Islet precursor cell (in vitro differentiated cells): ENCODE measurements at regions not wholly inside any gene's neighbourhood (a gene's known extent, or its start where the extent isn't known, plus 50 kb on each side); places are given as distances from the start of the nearest gene placed in this dataset.

ENCODE experiments used
- DNase-seq: peaks from one replicate; pipeline ENCODE4 v3.0.0-alpha.2; 2018

DNA sequence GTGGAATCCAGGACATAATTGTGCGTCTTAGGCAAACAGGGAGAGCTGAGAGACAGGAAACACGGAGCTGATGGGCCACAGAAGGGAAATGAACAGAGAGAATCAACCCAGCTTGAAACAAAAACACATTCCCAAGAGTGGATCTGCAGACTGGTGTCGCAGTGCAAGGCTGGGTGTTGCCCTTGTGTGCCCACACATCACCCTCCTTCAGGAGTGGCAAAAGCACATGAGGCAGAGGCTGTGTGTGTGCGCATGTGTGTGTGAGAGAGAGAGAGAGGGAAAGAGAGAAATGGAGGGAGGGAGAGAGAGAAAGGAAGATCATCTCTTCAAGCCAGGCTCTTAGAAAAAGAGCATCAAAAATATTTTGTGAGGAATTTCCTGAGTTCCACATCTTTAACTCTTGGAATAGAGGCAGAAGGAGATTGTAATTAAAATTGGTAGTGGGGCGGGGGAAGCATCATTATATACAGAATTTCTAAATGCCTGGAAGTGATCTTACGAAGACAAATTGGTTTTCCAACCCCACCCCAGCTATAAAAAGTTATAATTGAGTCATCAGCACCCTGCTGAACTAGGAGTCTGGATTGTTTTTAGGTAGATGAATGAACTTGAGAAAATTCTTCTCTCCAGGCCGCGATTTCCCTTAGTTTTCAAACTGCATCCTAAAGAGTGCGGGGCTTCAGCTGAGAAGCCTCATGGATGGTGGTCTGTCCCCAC is 480.7 kb downstream of the NPHP4 start:
- DNase-seq, result no peak

DNA sequence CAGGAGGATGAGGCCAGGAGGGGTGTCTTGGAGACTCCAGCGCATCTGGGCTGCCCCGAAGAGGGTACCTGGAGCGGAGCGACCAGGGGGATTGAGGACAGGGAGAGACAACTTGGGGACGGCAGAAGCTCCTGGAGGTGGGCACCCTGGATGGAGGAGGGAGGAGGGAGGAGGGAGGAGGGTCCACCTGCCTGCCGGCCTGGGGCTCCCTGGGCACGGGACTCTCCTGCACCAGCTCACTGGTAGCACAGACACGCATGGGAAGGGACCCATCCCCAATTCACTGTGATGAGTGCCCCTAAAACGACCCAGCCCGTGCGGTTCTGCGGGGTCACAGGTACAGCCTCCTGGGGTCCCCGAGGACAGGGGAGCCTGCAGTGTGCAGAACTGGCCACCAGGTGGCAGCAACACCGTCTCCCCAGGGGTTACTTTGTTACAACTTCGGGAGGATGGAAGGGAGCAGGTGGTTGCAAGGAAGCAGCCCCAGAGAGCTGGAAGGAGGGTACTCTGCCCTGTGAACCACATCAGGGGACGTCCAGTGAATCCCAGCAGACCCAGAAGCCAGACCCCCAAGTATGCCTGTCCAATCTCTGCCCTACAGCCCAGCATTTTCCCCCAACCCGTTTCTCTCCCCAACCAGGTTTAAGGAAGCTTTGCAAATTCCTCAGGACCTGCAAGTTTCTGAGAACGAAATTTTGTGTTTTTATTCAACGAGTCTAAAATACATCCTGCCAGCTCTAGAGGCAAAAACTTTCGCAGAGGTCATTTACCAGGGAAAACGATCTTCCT is 482.4 kb downstream of the NPHP4 start:
- DNase-seq, result peak; percentile 68

DNA sequence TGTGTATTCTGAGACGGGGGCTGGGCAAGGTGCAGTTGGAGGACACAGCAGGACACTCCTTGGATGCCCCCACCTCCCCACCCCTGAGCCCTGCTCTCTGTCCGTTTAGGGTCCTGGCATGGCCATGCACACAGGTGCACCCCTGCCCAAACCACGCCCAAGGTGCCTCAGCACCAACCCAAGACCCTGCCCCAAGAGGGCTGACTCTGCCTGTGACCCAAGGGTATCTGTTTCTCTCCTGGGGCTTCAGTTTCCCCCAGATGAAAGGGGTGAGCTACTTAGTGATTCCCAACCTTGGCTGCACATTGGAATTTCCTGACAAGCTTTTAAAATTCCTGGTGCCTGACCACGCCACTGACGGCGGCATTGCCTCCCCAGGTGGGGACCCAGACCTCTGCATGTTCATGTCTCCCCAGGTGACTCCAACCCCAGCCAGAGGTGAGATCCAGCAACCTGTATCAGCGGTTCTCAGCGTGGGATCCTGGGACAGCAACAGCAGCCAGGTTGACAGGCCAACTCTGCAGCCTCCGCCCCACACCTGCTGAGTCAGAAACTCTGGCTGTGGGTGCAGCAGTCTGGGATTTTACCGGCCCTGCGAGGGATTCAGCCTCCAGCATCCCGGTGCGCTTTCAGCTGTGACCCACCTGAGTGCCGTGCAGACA is 483.4 kb downstream of the NPHP4 start:
- DNase-seq, result peak; percentile 76

DNA sequence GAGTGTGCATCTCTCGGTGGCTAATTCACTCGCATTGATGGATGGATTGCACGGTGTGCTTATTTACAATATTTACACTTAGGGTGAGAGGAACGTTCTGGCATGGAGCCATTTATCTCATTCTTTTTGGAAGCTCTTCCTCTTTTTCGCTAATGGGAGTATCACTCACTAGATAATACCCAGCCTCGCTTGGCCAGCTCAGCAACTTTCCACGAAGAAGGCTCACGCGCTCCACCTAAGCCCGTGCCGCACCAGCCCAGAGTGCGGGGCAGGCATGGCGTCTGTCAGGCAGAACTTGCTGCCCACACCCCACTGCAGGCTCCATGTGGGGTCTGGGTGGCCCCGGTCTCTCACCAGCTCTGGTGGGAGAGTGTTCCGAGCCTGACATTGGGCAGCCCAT is 484.9 kb downstream of the NPHP4 start:
- no peak for DNase-seq

DNA sequence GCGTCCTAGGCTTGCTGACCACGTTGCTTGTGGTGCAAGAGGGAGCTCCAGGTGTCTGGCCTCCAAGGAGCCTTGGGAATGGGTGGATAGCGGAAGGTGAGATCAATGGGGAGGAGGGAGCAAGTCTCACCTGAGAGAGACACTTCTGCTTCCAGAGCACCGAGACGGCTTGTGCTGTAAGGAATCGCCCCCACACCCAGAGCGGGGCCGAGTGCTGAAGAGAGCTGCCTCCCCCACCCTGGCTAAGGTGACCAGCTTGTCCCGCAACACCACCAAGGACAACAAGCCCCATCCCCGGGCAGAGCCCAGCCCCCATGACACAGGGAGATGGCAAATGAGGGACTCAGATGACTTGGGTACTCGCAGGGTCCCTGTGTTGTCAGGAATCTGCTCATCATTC is 485.6 kb downstream of the NPHP4 start:
- DNase-seq, result no peak

DNA sequence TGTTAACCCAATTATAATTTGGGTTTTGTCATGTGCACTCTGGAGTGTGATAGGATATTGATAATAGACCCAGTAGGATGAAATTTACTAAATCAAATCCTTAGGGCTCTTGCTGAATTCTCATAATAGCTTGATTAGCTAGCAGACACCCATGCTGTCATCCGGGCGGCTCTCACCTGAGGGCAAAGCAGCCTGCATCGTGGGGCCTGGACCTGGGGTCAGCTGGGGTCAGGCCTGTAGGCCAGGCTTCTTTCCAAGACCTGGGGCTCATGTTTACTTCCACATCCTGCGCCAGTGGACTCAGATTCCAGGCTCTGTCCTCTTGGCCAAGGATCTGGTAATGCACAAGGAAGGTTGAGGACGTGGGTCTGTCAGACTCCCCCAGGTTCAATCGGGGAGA is 486.3 kb downstream of the NPHP4 start:
- no peak for DNase-seq

DNA sequence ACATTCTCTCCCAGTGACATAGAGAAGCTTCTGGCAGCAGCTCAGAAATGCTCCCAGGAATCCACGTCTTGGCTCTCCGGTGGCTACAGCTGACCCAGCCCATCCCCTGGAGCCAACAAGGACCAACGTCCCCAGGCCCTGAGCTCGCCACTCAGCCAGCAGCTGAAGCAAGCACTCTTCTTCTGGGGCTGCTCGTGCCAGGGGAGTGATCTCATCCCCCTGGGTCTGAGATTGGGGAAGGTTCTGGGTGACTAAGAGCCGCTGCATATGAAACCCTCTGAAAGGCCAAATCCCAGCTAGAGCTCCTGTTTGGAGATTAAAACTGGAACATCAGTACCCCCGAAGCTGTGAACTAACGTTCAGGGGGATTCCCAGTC is 487.9 kb downstream of the NPHP4 start:
- no peak for DNase-seq

DNA sequence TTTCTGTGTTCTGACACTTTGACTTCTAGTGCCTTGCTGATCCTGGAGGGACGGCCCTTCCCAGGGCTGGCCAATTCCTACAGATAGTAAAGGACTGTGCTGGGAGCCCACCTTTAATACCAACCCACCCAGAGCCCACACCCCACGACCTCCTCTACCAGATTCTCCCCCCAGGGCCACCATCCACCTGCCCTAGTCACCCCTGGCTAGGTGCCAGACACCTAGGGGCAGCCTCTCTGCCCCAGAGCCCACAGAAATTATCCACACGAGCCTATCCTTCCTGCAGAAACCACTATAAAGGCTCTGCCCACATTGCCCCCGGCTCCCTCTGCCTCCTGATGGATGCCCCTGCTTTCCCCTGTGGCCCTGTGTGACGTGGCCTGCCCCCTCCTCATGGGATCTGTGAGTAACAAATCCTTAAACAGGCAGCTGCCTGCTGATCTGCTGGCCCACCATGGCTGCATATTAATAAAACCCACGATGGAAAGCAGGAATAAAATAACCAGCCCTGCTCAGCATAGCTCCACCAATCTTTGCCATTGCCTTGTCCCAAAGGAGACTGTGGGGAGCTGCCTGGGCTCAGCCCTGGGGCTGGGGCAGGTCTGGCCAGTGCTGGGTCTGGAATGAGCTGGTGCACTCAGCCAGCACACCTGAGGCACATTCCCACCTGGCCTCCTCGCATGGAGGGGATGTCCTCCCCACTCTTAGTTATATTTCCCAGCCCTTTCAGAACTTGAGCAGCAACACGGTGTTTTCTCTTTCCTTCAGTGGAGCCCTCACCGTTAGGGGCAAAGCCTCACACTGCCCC is 488.5 kb downstream of the NPHP4 start:
- no peak for DNase-seq

DNA sequence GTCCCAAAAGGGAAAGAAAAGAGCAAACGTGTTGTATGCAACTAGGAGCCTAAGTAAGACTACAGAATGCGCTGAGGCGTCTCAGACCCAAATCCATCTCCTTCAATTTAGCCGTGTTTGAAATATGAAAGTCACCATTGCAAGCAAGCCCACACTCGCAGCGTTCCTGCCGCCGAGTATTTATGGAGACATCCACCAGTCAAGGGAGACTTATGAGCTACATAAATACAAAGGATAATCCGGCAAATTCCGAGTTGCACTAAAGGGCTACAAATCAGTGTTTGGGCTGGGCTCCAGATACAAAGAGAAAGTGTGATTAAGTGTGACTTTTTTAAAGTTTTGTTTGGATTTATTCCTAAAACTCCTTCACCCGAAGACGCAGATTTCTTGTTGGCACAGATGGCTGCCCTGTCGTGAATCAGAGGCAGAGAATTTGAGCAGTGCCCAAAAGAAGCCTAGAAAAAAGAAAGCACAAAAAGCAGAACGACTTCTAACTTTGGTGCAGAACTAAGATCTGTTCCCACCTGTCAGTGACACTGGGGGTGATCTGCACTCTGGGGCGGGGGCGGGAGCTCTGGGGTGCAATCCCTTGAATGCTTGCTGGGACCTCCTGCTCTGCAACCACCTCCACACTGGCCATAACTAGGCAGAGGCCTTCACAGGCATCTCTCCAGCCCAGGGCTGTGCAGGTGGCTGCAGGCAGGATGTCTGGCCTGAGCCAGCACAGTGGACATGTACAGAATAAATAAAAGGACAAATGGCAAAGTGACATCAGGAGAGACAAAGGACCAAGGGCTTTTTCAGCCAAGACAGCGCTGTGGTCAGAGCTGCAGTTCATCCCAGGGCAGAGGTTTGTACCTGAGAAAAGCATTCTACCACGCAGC is 489.7 kb downstream of the NPHP4 start:
- no peak for DNase-seq

DNA sequence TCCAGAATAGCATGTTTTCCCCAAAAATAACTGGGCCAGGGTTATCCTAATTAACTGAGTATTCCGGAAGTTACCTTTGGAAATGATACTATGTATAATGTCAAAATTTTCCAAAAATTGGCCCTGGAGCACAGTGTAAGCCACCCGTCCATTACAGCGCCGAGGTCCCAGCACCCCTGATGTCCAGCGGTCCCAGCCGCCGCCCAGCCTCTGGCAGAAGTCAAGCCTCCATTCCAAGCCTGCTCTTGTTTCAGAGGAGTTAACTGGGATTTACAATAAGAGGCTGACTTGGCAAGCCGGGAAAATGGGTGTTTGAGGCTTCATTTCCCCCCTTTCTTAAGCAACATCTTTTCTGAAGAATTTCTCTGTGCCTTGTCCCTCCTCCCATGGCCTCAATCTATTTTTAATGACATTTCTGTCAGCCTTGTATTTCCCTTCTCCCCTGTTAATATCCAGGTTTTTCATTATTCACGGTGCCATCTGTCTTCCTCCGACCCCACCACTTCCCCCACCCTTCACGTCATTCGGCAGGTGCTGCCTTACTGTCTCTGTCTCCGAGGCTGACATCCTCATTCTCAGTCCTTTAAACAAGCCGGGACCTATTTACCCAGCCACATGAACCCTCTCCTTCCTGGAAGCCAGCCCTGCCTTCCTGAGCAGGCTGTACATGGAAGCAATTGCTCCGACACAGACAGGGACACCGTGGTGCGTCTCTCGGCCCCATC is 490.9 kb downstream of the NPHP4 start:
- DNase-seq, result no peak

DNA sequence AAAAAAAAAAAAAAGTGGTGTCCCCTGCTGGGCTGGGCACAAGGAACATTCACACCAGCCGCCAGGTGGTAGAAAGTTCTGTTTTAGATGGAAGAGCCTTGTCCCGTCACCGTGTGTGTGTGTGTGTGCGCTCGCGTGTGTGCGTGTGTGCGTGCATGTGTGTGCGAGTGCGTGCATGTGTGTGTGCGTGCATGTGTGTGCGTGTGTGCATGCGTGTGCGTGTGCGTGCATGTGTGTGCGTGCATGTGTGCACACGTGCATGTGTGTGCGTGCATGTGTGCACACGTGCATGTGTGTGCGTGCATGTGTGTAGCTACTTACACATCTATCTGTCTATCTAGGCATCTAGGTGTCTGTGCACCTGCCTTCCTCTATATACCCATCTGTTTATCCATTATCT is 491.7 kb downstream of the NPHP4 start:
- no peak for DNase-seq

DNA sequence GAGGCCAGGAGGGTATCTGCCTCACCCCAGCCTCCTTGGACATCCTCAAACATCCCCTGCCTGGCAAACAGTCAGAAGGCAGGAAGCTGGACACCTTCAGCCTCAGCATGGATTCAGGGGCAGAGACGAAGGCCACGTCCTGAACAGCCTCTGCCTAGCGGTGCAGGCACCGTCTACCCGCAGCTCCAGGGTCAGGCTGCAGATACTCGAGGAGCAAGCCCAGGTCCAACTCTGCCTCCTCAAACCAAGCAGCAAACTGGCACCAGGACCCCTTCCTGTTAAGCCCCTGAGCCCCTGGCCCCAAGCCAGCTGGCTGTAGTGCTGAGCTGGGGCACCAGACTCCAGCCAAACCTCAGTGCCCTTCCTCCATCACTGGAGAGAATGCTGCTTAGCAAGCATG is 494.7 kb downstream of the NPHP4 start:
- DNase-seq, result no peak

DNA sequence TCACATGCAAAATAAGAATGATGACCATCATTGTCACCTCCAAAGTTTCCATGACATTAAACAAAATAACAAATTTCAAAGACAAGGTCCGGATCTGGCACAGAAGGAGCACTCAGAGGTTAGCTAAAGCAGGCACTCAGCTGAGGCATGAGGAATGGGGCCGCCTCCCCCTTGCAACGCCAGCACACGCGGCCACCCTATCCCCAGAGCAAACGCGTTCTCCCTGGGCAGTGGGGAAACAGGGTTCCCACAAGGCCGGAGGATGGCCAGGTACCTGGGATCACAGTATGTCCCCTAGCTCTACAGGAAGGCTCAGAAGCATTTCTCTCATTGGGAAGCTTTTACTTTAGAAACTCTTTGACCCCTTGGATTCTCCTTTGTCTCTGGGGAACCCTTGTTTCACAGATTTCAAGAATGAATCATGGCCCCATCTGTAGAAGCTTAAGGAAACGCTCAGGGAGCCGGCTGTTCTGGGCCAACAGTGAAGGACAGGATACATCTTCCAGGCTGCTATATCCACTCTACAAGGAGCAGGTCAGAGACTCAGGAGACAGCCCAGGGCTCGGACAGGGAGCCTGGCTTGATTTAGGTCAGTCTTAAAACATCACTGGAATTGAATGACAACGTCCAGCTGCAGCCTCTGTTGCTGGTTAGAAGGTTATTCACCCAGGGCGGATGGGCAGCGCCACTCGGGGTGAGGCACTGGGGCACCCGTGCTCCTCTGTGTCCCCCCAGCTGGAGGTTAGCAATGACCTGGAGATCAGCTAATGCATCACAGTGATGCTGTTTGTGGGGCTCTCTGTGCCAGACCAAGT is 496.4 kb downstream of the NPHP4 start:
- DNase-seq, result no peak

DNA sequence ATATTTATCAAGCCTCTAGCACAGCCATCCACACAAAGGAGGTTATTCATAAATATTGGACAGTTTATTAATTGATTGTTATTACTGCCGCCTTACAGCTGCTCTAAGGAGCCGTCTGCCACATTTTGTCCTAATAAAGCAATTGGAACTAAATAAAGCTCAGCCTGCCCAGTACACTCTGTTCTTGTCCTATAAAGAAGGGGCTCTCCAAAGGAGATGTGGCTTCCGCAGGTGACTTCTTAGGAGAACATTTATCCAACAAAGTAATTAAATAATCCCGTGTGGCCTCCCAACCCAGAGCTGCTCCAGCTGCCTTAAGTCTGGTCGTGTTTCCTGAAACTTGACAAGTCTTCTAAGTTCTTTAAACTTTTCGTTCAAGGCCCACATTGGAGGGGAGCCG is 497.7 kb downstream of the NPHP4 start:
- DNase-seq, result no peak

DNA sequence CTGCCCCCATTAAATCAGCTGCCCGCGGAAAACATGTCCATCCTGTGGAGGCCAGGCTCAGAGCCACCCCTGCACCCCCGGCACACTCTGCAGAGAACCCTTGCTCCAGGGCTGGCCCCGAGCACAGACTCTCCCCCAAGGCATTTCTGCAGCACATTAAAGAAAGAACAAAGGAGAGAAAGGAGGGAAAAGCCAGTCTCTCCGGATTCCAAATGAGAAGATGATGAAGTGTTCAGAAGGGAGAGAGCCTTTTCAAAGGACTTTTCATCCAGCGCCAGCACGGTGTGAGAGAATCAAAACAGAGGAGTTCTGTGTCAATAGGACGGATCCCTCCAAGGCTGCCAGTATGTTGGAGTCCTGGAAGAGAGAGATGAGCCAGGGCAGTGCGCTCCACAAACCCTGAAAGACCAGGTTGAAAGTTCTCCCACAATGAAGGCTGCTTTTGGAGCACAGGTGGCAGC is 498.3 kb downstream of the NPHP4 start:
- no peak for DNase-seq

DNA sequence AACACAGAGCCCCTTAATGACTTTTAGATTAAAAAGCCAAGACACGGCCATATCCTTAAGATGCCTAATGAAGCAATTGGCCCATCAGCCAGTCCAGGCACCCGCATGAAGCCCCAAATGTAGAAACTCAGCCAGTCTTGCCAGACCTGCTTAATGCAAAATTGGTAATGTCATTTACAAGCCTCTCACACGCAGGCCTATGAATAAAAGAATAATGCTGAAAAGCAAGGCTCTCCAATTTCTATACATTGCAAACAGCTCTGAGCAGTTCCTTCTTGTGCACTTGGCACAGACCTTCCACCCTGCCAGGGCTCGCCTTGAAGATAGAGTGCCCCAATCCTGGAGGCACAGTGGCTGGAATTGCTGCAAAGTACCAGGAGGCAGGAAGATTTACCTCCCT is 498.9 kb downstream of the NPHP4 start:
- DNase-seq, result no peak

DNA sequence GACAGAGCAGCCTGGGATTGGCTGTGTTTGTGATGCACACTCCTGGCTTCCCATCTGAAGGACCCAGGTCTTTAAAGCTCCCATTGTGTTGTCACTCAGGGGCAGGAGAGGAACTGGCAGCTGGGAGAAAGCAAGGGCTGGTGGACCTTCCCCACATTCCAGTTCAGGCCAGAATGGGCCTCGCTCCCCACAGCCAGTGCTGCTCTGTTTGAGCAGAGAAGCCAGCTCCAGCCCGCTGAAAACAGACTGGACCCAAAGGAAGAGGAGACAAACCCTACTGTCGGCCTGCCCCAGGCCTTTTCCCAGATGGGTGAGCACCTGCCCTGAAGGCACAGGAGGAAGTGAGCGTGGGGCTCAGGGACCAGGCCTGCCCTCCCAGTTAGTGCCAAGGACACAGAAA is 499.4 kb downstream of the NPHP4 start:
- DNase-seq, result no peak

DNA sequence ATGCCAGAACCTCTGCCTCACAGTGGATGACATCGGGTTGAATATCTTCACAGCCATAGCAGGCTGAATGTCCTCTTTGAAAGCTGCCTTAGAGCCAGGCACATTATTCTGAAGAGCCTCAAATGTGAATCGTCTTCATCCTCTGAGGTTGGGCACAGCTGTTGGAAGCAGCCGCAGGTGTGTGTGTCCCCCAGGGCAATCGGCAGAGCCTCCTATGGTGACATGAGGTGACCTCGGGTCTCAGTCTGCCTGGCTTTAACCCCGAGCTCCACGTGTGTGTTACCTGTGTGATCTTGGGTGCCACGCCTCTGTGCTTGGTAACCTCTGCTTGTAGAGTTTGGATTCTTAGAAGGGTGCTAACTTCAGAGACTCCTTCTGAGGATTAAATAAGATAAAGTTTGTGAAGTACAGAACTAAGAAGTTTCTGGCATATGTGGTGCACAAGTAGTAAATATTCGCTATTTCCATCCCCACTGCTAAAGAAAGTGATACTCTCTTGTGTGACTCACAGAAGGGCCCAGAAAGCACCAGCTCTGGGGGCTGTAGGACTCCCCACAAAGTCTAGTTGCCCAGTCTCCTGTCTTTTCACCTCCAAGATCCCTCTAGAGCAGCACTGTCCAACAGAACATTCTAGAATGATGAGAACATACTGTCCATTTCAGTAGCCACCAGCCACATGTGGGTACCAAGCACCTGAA is 500.9 kb downstream of the NPHP4 start:
- DNase-seq, result no peak

DNA sequence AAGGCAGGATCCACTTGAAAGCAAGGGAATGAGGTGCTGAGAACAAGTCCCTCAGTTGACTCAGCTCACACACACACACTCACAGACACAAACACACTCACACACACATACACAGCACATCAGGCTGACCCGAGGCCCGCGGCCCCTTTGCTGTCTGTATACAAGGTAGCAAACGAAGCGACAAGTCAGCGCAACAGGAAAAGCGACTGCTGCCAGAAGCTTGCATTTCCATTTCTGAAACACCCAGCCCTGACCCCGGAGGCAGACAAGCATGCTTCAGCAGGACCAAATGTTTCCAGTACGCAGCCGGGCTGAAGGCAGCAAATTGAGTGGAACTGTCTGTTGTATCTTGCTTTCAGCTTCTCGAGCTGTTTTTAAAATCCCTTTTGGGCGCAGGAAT is 501.6 kb downstream of the NPHP4 start:
- no peak for DNase-seq

DNA sequence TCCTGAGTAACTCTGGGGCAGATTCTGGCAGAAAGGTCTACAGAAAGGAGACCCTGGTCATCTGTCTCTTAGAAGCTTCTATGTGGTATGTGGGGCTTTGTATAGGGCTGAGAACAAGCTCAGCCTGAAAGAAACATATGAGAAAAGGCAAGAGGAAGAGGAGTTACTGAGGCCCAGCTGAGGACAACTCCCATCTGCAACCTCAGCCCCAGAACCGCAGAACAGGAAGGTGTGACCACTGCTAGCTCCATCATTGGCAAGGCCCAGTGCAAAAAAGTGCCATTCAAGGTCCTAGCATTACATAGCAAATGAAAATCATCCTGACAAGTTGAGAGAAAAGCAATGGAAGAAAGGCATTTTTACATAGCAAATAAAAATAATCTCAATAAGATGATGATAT is 503.8 kb downstream of the NPHP4 start:
- no peak for DNase-seq
